ENCODE measurements at regions not wholly inside any gene's neighbourhood (a gene's known extent, or its start where the extent isn't known, plus 50 kb on each side); places are given as distances from the start of the nearest gene placed in this dataset.

DNA sequence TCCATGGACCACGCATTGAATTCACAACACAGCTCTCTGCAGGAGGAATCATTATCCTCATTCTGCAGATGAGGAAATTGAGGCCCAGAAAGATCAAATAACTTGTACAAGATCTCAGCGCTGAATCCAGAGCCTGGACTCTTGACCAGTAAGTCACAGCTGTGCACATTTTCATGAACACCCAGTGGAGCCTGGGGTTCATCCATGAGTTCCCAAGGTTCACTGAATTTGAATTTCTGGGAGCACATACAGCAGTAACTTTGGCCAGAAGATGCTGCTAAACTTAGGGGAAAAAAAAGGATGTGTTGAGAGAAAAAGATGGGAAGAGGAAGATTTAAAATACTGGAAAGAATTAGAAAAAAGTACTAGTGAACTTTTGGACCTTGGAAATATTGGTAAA lies 218.7 kb upstream of the PPARGC1A start:
- no peak for TF ChIP-seq POLR2A (IDR thresholded peaks at IDR 0.05)
- TF ChIP-seq, protein P1, sequence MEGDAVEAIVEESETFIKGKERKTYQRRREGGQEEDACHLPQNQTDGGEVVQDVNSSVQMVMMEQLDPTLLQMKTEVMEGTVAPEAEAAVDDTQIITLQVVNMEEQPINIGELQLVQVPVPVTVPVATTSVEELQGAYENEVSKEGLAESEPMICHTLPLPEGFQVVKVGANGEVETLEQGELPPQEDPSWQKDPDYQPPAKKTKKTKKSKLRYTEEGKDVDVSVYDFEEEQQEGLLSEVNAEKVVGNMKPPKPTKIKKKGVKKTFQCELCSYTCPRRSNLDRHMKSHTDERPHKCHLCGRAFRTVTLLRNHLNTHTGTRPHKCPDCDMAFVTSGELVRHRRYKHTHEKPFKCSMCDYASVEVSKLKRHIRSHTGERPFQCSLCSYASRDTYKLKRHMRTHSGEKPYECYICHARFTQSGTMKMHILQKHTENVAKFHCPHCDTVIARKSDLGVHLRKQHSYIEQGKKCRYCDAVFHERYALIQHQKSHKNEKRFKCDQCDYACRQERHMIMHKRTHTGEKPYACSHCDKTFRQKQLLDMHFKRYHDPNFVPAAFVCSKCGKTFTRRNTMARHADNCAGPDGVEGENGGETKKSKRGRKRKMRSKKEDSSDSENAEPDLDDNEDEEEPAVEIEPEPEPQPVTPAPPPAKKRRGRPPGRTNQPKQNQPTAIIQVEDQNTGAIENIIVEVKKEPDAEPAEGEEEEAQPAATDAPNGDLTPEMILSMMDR (IDR thresholded peaks at IDR 0.05), result no peak
